ENCODE measurements at regions not wholly inside any gene's neighbourhood (a gene's known extent, or its start where the extent isn't known, plus 50 kb on each side); places are given as distances from the start of the nearest gene placed in this dataset.

DNA sequence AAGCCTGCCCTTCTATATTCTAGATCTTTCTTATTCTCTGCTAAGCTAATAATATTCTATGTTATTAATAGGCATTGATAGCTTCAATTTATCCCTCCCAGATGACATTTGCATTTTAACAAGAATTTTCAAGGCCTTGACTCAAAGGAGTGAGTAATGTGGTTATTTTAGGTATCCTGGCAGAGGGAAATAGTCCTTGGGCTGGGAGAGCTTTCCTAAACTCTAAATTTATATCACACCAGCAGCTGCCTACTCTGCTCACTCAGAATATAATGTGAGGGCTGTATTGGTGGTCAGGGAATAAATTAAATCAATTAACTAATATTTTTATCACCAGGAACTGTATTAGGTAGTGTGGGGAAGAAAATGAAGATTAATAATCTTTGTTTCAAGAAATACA is 74.8 kb upstream of the ADAM23 start:
- no peak for DNase-seq

DNA sequence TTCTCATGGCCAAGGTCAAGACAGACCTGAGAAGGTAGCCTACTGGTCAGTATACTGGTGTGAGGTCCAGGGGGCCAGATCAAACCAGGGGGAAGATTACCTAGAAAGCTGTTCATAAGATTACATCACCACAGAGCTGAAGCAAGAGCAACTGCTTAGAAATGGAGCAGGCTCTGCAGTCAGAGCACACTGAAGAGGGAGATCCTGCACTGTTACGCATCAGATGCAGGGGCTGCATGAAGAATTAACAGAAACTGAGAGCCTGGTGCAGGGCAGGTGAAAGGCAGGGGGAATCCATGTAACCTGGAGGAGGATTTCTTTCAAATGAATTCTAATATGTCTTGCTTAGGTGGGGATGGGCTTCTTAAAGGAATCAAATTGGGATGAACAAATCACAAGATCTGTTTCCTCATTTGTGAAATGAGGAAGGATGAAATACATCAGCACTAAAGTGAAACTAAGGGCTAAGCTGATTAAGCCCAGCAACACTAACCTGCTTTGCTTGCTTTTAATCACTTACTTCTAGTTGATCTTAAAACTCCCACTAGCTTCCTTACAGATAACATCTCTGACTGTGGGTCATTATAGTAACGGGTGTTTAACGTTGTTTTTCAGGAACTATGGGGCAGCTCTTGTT is 74.3 kb upstream of the ADAM23 start:
- DNase-seq, result peak; percentile 52 to 61

DNA sequence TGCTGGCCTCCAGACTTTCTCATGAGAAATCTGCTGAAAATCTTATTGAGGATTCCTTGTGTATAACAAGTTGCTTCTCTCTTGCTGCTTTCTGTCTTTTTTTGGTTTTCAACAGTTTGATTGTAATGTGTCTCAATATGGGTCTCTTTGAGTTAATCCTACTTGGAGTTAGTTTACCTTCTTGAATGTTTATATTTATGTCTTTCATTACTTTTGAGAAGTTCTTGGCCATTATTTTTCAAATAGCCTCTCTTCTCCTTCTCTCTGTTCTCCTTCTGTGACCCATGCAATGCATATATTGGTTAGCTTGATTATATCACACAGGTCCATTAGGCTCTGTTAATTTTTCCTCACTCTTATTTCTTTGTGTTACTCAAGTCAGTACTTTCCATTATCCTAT is 67.4 kb upstream of the ADAM23 start:
- no peak for DNase-seq

DNA sequence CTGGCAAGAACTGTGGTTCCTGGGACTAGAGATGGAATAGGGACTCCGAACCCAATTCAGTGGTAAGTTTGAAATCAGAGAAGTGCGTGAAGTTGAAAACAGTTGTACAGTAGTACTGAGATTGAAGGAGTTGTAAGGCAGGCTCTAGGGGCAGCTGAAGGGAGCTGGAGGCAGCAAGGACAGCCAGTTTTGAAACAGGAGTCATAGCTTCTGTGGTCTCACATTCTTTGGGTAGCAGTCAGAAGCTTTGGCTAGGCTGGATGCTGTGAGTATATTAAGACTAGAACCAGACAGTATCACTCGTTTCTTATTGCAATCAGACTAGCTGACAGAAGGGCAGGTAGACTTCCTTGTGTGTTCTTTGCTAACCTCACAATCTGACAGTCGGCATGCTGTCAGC is 64.5 kb upstream of the ADAM23 start:
- no peak for DNase-seq

DNA sequence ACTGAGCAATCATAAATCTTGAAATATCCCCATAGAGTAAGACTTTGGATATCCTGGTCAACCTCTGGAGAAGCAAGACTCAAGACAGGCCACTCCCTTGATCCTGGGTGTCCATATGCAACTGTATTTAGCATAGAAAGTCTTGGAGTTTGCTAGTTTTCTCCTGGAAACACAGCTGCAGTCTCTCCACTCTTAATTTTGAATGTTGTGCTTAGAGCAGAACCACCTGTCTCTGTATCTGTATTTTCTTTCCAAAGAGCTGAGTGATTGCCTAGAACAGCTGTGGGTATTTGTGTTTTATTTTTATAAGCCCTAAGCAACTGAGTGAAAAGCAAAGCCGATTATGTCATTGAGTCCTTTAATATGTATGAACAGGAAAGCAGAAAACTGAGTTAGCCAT is 64.1 kb upstream of the ADAM23 start:
- DNase-seq, result no peak

DNA sequence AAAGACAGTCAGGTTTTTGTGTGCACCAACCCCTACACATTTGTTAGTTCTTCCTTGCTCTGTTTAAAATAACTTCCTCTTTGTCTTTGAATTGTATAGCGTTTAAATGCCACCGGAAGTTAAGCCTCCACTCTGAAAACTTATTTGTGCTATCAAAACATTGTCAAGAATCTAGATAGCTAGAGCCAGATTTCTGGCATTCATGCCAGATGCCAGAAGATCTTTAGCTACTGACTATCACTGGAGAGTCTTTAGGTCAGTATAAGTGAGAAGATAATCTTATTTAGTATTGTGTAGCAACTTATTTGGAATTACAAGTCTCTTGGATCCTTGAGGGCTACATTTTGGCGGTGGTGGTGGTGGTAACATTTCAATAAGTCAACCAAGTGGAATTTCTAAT is 63.4 kb upstream of the ADAM23 start:
- DNase-seq, result no peak

DNA sequence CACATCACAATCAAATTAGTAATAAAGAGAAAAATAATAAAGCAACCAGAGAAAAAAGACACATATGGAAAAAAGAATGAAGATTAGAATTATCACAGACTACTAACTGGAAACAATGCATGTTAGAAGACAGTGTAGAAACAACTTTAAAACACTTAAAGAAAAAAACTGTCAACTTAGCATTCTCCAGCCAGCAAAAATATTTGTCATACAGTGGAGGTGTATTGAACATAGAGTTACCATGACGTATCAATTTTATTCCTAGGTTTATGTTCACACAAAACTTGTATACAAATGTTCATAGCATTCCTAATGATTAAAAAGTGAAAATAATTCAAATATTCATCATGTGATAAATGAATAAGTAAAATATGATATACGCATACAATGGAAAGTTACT is 61.5 kb upstream of the ADAM23 start:
- no peak for DNase-seq

GRCh38 chr2:206383669-206384068 is 59.7 kb upstream of the ADAM23 start:
- DNase-seq, result no peak

DNA sequence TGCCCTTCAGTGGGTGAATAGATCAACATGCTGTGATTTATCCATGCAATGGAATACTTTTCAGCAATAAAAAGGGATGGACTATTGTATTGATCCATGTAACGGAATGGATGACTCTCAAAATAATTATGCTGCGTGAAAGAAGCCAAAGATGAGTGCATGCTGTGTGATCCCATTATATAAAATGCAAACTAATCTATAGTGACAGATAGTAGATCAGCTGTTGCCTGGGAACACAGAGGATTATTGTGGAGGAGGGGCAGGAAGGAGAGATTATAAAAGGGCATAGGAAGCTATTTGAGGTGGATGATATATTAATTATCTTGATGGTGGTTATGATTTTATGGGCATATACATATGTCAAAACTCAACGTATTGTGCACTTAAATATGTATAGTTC is 55.5 kb upstream of the ADAM23 start:
- no peak for DNase-seq

DNA sequence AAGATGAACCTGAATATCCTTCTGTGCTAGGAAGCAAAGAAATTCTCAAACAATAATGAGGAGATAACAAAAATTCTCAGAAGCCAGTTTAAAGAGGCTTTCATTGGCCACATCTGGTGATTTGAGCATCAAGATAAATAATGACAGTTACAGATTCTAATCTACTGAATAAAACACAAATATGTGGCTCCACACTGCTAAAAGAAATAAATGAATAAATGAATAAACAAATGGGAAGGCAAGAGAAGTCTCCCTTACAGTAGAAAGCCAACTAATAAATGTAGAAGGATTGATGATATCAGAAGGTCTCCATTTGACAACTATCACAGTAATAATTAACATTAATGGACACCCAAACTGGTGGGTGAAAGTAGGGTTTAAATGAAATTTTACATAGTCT is 54.6 kb upstream of the ADAM23 start:
- no peak for DNase-seq

- no peak for DNase-seq
These were observed 54.2 kb upstream of the ADAM23 start for GRCh38 chr2:206389164-206389563.

DNA sequence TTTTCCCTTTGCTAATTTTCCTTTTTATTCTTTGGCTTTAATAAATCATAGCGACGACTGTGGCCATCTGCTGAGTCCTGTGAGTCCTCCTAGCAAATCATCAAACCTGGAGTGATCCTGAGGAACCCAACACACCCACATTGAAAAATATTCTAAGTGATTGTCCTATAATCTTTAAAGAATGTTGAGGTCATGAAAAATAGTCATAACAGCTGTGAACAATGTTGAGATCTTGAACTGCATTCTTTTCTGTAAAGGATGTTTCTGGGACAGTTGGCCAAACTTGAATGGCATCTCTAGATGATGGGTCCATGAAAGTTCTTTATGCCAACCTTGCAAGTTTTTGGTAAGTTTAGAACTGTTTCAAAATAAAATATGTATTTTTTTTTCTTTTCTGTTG is 53.2 kb upstream of the ADAM23 start:
- no peak for DNase-seq

GRCh38 chr2:206392118-206392517 is 51.2 kb upstream of the ADAM23 start:
- DNase-seq, result peak; percentile 42 to 61
